ENCODE measurements at regions not wholly inside any gene's neighbourhood (a gene's known extent, or its start where the extent isn't known, plus 50 kb on each side); places are given as distances from the start of the nearest gene placed in this dataset.

GRCh38 chr9:89933578-89933977 is 328.8 kb downstream of the GADD45G start:
- no peak for TF ChIP-seq EZH2 (IDR thresholded peaks at IDR 0.05; ENCODE audit: borderline replicate concordance)
- no peak for TF ChIP-seq CTCF (IDR thresholded peaks at IDR 0.05; ENCODE audit: poor library complexity)

All from hepatocyte (in vitro differentiated cells).